Liver (tissue), 8 donors: ENCODE measurements at regions not wholly inside any gene's neighbourhood (a gene's known extent, or its start where the extent isn't known, plus 50 kb on each side); places are given as distances from the start of the nearest gene placed in this dataset.

Source experiments
- DNase-seq: peaks from one replicate; pipeline ENCODE4 v3.0.0-alpha.2; 2017; ENCODE audit warnings: low spot score
- H3K27ac ChIP-seq, 2 donors: one replicate each; pipeline ENCODE4 v1.7.0; 2013; ENCODE audit warnings: inconsistent platforms in 2 of 2, low read length in 2 of 2, control low read depth in 1 of 2, low read depth in 1 of 2, mild to moderate bottlenecking in 1 of 2
- H3K27me3 ChIP-seq, 4 donors: one replicate each; pipeline versions ENCODE4 v1.6.1 to v1.7.0; 2013; ENCODE audit warnings: low read length in 3 of 4, inconsistent platforms in 1 of 4, mild to moderate bottlenecking in 1 of 4, moderate library complexity in 1 of 4; ENCODE audit not compliant: control insufficient read depth in 4 of 4, insufficient read depth in 4 of 4
- H3K36me3 ChIP-seq, 4 donors: one replicate each; pipeline versions ENCODE4 v1.6.1 to v1.7.0; 2013; ENCODE audit warnings: low read length in 3 of 4, mild to moderate bottlenecking in 3 of 4, low read depth in 1 of 4, moderate library complexity in 1 of 4; ENCODE audit not compliant: control insufficient read depth in 4 of 4, insufficient read depth in 3 of 4
- H3K4me1 ChIP-seq, 4 donors: one replicate each; pipeline versions ENCODE4 v1.6.1 to v1.7.0; 2013; ENCODE audit warnings: low read length in 3 of 4, mild to moderate bottlenecking in 3 of 4, moderate library complexity in 1 of 4; ENCODE audit not compliant: control insufficient read depth in 4 of 4, insufficient read depth in 4 of 4
- H3K4me3 ChIP-seq, 3 donors: one replicate each; pipeline versions ENCODE4 v1.6.1 to v1.7.0; 2013; ENCODE audit warnings: low read length in 3 of 3, control low read depth in 1 of 3, low read depth in 1 of 3, mild to moderate bottlenecking in 1 of 3
- H3K9ac ChIP-seq, 2 donors: one replicate each; pipeline ENCODE4 v1.7.0; 2013; ENCODE audit warnings: low read length in 2 of 2, mild to moderate bottlenecking in 2 of 2, moderate library complexity in 2 of 2, control low read depth in 1 of 2, low read depth in 1 of 2
- H3K9me3 ChIP-seq, 4 donors: one replicate each; pipeline versions ENCODE4 v1.6.1 to v1.7.0; 2013; ENCODE audit warnings: low read length in 3 of 4; ENCODE audit not compliant: control insufficient read depth in 4 of 4
- CTCF ChIP-seq: fragments of 150-350 bp; IDR thresholded peaks from 2 replicates; pipeline ENCODE4 v1.5.1; 2017; ENCODE audit warnings: improper control_type of control experiment, low read depth, low read length; ENCODE audit not compliant: missing input control
- EGR1 ChIP-seq, 2 donors: IDR thresholded peaks; 2 replicates each; pipeline ENCODE4 v1.6.1; 2016 to 2018; ENCODE audit warnings: antibody characterized with exemption in 2 of 2, low read depth in 2 of 2
- FOXA1 ChIP-seq: IDR thresholded peaks from 2 replicates; pipeline ENCODE4 v1.6.1; 2016; ENCODE audit warnings: antibody characterized with exemption
- FOXA2 ChIP-seq: IDR thresholded peaks from 2 replicates; pipeline ENCODE4 v1.6.1; 2016; ENCODE audit warnings: antibody characterized with exemption
- GABPA ChIP-seq, 2 donors: IDR thresholded peaks in 1 of 2; conservative IDR thresholded peaks in 1 of 2; 2 replicates each; pipeline ENCODE4 v1.6.1; 2016; ENCODE audit warnings: antibody characterized with exemption in 2 of 2, mild to moderate bottlenecking in 1 of 2, moderate library complexity in 1 of 2
- HNF4A ChIP-seq, 2 donors: conservative IDR thresholded peaks; 2 replicates each; pipeline ENCODE4 v1.6.1; 2016; ENCODE audit warnings: antibody characterized with exemption in 2 of 2, mild to moderate bottlenecking in 2 of 2
- HNF4G ChIP-seq: IDR thresholded peaks from 2 replicates; pipeline ENCODE4 v1.6.1; 2016; ENCODE audit warnings: antibody characterized with exemption
- JUND ChIP-seq, 2 donors: IDR thresholded peaks; 2 replicates each; pipeline ENCODE4 v1.6.1; 2016; ENCODE audit warnings: antibody characterized with exemption in 2 of 2
- NR2F2 ChIP-seq: IDR thresholded peaks from 2 replicates; pipeline ENCODE4 v1.6.1; 2016; ENCODE audit warnings: antibody characterized with exemption
- RAD21 ChIP-seq, 2 donors: IDR thresholded peaks; 2 replicates each; pipeline ENCODE4 v1.6.1; 2016; ENCODE audit warnings: antibody characterized with exemption in 2 of 2, mild to moderate bottlenecking in 2 of 2
- RXRA ChIP-seq, 2 donors: IDR thresholded peaks; 2 replicates each; pipeline ENCODE4 v1.6.1; 2017 to 2018; ENCODE audit warnings: antibody characterized with exemption in 2 of 2, mild to moderate bottlenecking in 1 of 2
- SP1 ChIP-seq: IDR thresholded peaks from 2 replicates; pipeline ENCODE4 v1.6.1; 2018; ENCODE audit warnings: antibody characterized with exemption, mild to moderate bottlenecking
- TAF1 ChIP-seq: conservative IDR thresholded peaks from 2 replicates; pipeline ENCODE4 v1.6.1; 2016; ENCODE audit warnings: antibody characterized with exemption, mild to moderate bottlenecking
- YY1 ChIP-seq: IDR thresholded peaks from 2 replicates; pipeline ENCODE4 v1.6.1; 2016; ENCODE audit warnings: antibody characterized with exemption, mild to moderate bottlenecking
- WGBS: extraction: QIAGEN DNeasy Blood & Tissue Kit; methylation state at CpG from one replicate; pipeline ENCODE4 v1.1.7; 2013; 5-methylcytosine and 5-hydroxymethylcytosine counted together
- TF ChIP-seq, protein P1 (sequence below): IDR thresholded peaks from 2 replicates; pipeline ENCODE4 v1.6.1; 2016; ENCODE audit warnings: antibody characterized with exemption
- TF ChIP-seq, protein P2 (sequence below): IDR thresholded peaks from 2 replicates; pipeline ENCODE4 v1.6.1; 2016; ENCODE audit warnings: antibody characterized with exemption
- TF ChIP-seq, protein P3 (sequence below): IDR thresholded peaks from 2 replicates; pipeline ENCODE4 v1.6.1; 2016; ENCODE audit warnings: antibody characterized with exemption, mild to moderate bottlenecking
- TF ChIP-seq, protein P4 (sequence below): IDR thresholded peaks from 2 replicates; pipeline ENCODE4 v1.6.1; 2016; ENCODE audit warnings: antibody characterized with exemption
- donor health status: healthy.
- donor health status: healthy.
- donor health status: healthy.
- donor health status: healthy.
- donor health status: healthy.

DNA sequence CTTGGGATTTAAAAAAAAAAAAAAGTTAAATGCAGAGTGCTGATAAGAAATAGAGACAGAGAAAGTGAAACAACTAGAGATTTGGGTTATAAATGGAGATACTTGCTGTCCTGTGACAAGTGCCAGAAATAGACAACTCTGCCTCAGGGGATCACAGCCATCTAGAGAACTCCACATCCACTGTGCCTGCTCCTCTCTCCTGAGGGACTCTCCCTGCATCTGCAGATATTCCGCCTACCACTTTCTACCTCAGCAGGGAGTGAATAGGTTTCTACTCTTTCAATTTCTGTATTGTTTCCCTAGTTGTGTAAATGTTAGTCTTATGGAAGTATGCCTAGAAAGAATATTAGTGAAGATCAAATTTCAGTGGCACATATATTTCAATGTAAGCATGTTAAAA, 307.2 kb downstream of the HTR1A start:
- no peak for TF ChIP-seq HNF4G
- TF ChIP-seq CTCF = no peak
- TF ChIP-seq YY1 = no peak
- no peak for TF ChIP-seq RAD21 (IDR thresholded peaks at IDR 0.05)
- no peak for TF ChIP-seq NR2F2
- TF ChIP-seq, protein P1, sequence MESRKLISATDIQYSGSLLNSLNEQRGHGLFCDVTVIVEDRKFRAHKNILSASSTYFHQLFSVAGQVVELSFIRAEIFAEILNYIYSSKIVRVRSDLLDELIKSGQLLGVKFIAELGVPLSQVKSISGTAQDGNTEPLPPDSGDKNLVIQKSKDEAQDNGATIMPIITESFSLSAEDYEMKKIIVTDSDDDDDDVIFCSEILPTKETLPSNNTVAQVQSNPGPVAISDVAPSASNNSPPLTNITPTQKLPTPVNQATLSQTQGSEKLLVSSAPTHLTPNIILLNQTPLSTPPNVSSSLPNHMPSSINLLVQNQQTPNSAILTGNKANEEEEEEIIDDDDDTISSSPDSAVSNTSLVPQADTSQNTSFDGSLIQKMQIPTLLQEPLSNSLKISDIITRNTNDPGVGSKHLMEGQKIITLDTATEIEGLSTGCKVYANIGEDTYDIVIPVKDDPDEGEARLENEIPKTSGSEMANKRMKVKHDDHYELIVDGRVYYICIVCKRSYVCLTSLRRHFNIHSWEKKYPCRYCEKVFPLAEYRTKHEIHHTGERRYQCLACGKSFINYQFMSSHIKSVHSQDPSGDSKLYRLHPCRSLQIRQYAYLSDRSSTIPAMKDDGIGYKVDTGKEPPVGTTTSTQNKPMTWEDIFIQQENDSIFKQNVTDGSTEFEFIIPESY = no peak
- no peak for TF ChIP-seq GABPA (IDR thresholded peaks at IDR 0.05 in 1 of 2, conservative IDR thresholded peaks at IDR 0.05 in 1 of 2)
- no peak for TF ChIP-seq JUND (IDR thresholded peaks at IDR 0.05)
- TF ChIP-seq TAF1 = no peak
- TF ChIP-seq HNF4A (conservative IDR thresholded peaks at IDR 0.05) = no peak
- TF ChIP-seq, protein P2, sequence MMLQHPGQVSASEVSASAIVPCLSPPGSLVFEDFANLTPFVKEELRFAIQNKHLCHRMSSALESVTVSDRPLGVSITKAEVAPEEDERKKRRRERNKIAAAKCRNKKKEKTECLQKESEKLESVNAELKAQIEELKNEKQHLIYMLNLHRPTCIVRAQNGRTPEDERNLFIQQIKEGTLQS = no peak
- TF ChIP-seq FOXA1 = no peak
- TF ChIP-seq, protein P3, sequence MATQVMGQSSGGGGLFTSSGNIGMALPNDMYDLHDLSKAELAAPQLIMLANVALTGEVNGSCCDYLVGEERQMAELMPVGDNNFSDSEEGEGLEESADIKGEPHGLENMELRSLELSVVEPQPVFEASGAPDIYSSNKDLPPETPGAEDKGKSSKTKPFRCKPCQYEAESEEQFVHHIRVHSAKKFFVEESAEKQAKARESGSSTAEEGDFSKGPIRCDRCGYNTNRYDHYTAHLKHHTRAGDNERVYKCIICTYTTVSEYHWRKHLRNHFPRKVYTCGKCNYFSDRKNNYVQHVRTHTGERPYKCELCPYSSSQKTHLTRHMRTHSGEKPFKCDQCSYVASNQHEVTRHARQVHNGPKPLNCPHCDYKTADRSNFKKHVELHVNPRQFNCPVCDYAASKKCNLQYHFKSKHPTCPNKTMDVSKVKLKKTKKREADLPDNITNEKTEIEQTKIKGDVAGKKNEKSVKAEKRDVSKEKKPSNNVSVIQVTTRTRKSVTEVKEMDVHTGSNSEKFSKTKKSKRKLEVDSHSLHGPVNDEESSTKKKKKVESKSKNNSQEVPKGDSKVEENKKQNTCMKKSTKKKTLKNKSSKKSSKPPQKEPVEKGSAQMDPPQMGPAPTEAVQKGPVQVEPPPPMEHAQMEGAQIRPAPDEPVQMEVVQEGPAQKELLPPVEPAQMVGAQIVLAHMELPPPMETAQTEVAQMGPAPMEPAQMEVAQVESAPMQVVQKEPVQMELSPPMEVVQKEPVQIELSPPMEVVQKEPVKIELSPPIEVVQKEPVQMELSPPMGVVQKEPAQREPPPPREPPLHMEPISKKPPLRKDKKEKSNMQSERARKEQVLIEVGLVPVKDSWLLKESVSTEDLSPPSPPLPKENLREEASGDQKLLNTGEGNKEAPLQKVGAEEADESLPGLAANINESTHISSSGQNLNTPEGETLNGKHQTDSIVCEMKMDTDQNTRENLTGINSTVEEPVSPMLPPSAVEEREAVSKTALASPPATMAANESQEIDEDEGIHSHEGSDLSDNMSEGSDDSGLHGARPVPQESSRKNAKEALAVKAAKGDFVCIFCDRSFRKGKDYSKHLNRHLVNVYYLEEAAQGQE = no peak
- no peak for TF ChIP-seq EGR1 (IDR thresholded peaks at IDR 0.05; ENCODE audit: low read depth in 2 of 2)
- TF ChIP-seq RXRA (IDR thresholded peaks at IDR 0.05) = no peak
- no peak for TF ChIP-seq SP1
- TF ChIP-seq FOXA2 = no peak
- TF ChIP-seq, protein P4, sequence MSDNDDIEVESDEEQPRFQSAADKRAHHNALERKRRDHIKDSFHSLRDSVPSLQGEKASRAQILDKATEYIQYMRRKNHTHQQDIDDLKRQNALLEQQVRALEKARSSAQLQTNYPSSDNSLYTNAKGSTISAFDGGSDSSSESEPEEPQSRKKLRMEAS = no peak
- no peak for DNase-seq
- Histone ChIP-seq H3K4me1 (no peaks in the 10 kb centered on the region), H3K36me3 (no peaks in the 10 kb centered on the region), H3K4me3 (no peak overlapping the region), H3K27ac (no peak overlapping the region), H3K27me3 (no peaks in the 10 kb centered on the region), H3K9me3 (no peaks in the 10 kb centered on the region), H3K9ac (no peak overlapping the region)
- WGBS = 72% methylated on average over 1 of the region's 1 CpG

DNA sequence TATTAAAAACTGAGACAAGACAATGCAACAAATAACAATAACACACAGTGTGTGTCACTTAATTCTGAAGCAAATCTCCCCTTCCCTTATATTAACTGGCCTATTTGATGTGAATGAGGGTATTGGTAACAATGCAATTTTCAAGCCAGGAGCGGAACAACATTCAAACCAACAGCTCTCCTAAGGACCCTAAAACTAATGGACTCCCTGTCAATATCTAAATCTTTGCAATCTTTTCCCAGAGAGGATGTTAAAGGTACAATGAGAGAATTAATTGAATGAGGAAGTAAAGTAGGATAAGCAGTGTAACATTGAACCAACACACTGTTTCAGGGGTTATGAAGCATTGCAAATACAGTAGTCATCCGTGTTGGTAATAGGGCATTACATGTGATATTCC, 311.7 kb downstream of the HTR1A start:
- H3K27me3 ChIP-seq = no peaks in the 10 kb centered on the region
- TF ChIP-seq YY1 (no peak), JUND (IDR thresholded peaks at IDR 0.05) (no peak), FOXA1 (no peak), FOXA2 (no peak)
- TF ChIP-seq, protein P4 = no peak
- TF ChIP-seq, protein P2 = no peak
- no peak for DNase-seq
- no peak overlapping the region for H3K9ac ChIP-seq
- H3K27ac ChIP-seq = no peak overlapping the region
- no peak overlapping the region for H3K4me3 ChIP-seq
- WGBS = 82% methylated on average over 2 of the region's 2 CpGs
- no peaks in the 10 kb centered on the region for H3K4me1 ChIP-seq
- H3K36me3 ChIP-seq = no peaks in the 10 kb centered on the region
- no peaks in the 10 kb centered on the region for H3K9me3 ChIP-seq
